PC-9 (cell line): ENCODE measurements at regions not wholly inside any gene's neighbourhood (a gene's known extent, or its start where the extent isn't known, plus 50 kb on each side); places are given as distances from the start of the nearest gene placed in this dataset.

Experiments
- BruUV-seq: library from RNA; stranded (reverse); fragments of 400-500 nt; replicated peaks from 2 replicates; lab custom pipeline; 2021; lab: Mats Ljungman, UMichigan
- CTCF ChIA-PET: fragments of 300-600 bp; sonication (Branson Sonifier 250); formaldehyde crosslinking; loops from one replicate; lab custom pipeline; 2022; ENCODE audit warnings: antibody characterized with exemption; lab: Charles Lee
- POLR2A ChIA-PET: fragments of 300-600 bp; sonication (Branson Sonifier 250); formaldehyde crosslinking; loops from one replicate; lab custom pipeline; 2022; ENCODE audit warnings: antibody characterized with exemption; ENCODE audit not compliant: unreplicated experiment; lab: Charles Lee
- DNase-seq, 2 experiments: peaks; one replicate each; pipeline versions ENCODE4 v3.0.0 to v3.0.0-alpha.2; 2015 to 2022; ENCODE audit warnings: mixed read lengths in 1 of 2
- H2AFZ ChIP-seq: fragments of 200-600 bp; sonication (generic); 2 replicates; pipeline ENCODE4 v1.8.1; 2017; ENCODE audit warnings: antibody characterized with exemption
- H3F3A ChIP-seq: fragments of 200-600 bp; sonication (generic); 2 replicates; pipeline ENCODE4 v1.8.1; 2017; ENCODE audit warnings: antibody characterized with exemption, mild to moderate bottlenecking, low read depth; ENCODE audit not compliant: insufficient read depth
- H3K27ac ChIP-seq: fragments of 200-600 bp; sonication (generic); 2 replicates; pipeline ENCODE4 v1.6.1; 2016; ENCODE audit warnings: mixed run types
- H3K27me3 ChIP-seq: fragments of 200-600 bp; sonication (generic); 2 replicates; pipeline ENCODE4 v1.6.1; 2016; ENCODE audit warnings: low read depth, mixed run types; ENCODE audit not compliant: insufficient read depth
- H3K36me3 ChIP-seq: fragments of 200-600 bp; sonication (generic); 2 replicates; pipeline ENCODE4 v1.6.1; 2016; ENCODE audit warnings: low read depth, mixed run types
- H3K4me1 ChIP-seq: fragments of 200-600 bp; sonication (generic); replicated peaks from 2 replicates; pipeline ENCODE4 v1.6.1; 2016; ENCODE audit warnings: mixed run types; ENCODE audit not compliant: insufficient read depth
- H3K4me2 ChIP-seq: fragments of 200-600 bp; sonication (generic); 2 replicates; pipeline ENCODE4 v1.6.1; 2017; ENCODE audit warnings: mixed run types
- H3K4me3 ChIP-seq: fragments of 200-600 bp; sonication (generic); 2 replicates; pipeline ENCODE4 v1.6.1; 2016; ENCODE audit warnings: mixed run types
- H3K79me2 ChIP-seq: fragments of 200-600 bp; sonication (generic); 2 replicates; pipeline ENCODE4 v1.6.1; 2017; ENCODE audit warnings: low read depth, mixed run types
- H3K9me2 ChIP-seq: fragments of 200-600 bp; sonication (generic); 2 replicates; pipeline ENCODE4 v1.8.1; 2017; ENCODE audit warnings: mild to moderate bottlenecking; ENCODE audit not compliant: insufficient read depth
- H3K9me3 ChIP-seq: fragments of 200-600 bp; sonication (generic); 2 replicates; pipeline ENCODE4 v1.8.1; 2016; ENCODE audit warnings: low read depth; ENCODE audit not compliant: insufficient read depth
- H4K20me1 ChIP-seq: fragments of 200-600 bp; sonication (generic); 2 replicates; pipeline ENCODE4 v1.8.1; 2017; ENCODE audit not compliant: insufficient read depth
- EZH2 ChIP-seq: fragments of 200-600 bp; sonication (generic); IDR thresholded peaks from 2 replicates; pipeline ENCODE4 v1.8.0; 2017; ENCODE audit warnings: antibody characterized with exemption, low read depth
- intact Hi-C: fragments of 100-400 bp; cut with micrococcal nuclease; formaldehyde crosslinking; loops from one replicate; pipeline ENCODE4 v1.10.0; 2022; ENCODE audit not compliant: unreplicated experiment
- TF ChIP-seq, protein P1 (sequence below): fragments of 200-600 bp; sonication (generic); conservative IDR thresholded peaks from 2 replicates; pipeline ENCODE4 v1.6.1; 2017; ENCODE audit warnings: mixed run types, antibody characterized with exemption, mild to moderate bottlenecking, moderate library complexity

DNA sequence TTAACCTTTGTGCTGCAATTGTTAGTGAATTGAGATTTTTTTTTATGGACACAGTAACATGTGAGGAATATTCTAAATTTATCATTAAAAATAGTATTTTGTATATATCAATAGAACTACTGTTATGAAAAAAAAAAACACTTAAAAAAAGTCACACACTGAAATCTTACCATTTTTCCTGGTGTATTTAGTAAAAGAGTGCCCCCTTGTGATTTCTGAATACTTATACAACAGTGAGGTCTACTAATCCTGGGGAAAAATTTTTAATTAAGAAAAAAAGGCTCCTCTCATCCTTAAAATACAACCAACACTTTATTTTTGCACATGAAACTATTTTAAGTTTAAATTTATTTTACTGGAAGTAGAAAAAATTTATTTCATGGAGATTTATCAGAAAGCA, 56.4 kb upstream of the SPOCK3 start:
- CTCF ChIA-PET, result no interaction called here

DNA sequence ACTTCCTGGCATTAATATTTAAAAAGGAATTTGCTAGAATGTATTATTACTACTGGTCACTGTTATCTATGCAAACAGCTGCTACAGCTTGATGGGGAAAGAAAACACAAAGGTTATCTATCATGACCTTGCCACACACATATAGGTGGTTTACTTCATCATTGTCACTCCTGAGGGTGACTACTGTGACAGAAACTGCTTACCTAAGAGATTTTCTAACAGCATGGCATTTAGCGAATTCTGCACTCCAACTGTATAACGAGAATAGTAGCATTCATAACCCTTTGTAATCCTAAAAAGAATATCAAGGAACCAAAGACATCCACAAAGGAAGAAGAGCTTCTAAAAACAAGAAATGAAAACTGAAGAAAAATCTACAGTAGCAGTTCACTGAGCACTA, 74.6 kb upstream of the SPOCK3 start:
- Histone ChIP-seq H3K4me3 (no peak overlapping the region), H3K9me3 (no peaks in the 10 kb centered on the region), H3K9me2 (no peaks in the 10 kb centered on the region), H3K4me2 (no peak overlapping the region), H3K27me3 (no peaks in the 10 kb centered on the region), H3K4me1 (no peaks in the 10 kb centered on the region), H3K79me2 (no peaks in the 10 kb centered on the region), H2AFZ (no peak overlapping the region), H3K36me3 (no peaks in the 10 kb centered on the region), H4K20me1 (no peaks in the 10 kb centered on the region), H3K27ac (no peak overlapping the region), H3F3A (no peaks in the 10 kb centered on the region)
- POLR2A ChIA-PET, result no interaction called here
- no TSS peak for BruUV-seq
- intact Hi-C loops, result no loop called here
- TF ChIP-seq, protein P1, sequence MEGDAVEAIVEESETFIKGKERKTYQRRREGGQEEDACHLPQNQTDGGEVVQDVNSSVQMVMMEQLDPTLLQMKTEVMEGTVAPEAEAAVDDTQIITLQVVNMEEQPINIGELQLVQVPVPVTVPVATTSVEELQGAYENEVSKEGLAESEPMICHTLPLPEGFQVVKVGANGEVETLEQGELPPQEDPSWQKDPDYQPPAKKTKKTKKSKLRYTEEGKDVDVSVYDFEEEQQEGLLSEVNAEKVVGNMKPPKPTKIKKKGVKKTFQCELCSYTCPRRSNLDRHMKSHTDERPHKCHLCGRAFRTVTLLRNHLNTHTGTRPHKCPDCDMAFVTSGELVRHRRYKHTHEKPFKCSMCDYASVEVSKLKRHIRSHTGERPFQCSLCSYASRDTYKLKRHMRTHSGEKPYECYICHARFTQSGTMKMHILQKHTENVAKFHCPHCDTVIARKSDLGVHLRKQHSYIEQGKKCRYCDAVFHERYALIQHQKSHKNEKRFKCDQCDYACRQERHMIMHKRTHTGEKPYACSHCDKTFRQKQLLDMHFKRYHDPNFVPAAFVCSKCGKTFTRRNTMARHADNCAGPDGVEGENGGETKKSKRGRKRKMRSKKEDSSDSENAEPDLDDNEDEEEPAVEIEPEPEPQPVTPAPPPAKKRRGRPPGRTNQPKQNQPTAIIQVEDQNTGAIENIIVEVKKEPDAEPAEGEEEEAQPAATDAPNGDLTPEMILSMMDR, result no peak
- no peak for TF ChIP-seq EZH2
- no peak for DNase-seq
- CTCF ChIA-PET, result no interaction called here

More for the DNA sequence above, 56.4 kb upstream of the SPOCK3 start:
- Histone ChIP-seq H3K36me3 (no peaks in the 10 kb centered on the region), H3K4me1 (no peaks in the 10 kb centered on the region), H3K79me2 (no peaks in the 10 kb centered on the region), H3F3A (no peaks in the 10 kb centered on the region), H3K9me3 (no peaks in the 10 kb centered on the region), H3K4me2 (no peak overlapping the region), H3K27me3 (no peaks in the 10 kb centered on the region), H3K9me2 (no peaks in the 10 kb centered on the region), H3K4me3 (no peak overlapping the region), H2AFZ (no peak overlapping the region), H3K27ac (no peak overlapping the region), H4K20me1 (no peaks in the 10 kb centered on the region)
- no TSS peak for BruUV-seq
- intact Hi-C loops, result loop anchor here (1.0 to 10.0 kb wide), 5 partner anchors 269 to 1798 kb away; no protein-coding TSS in a partner anchor
- DNase-seq, result no peak
- no peak for TF ChIP-seq EZH2
- TF ChIP-seq, protein P1, result peak; percentile 55
- POLR2A ChIA-PET, result no interaction called here

DNA sequence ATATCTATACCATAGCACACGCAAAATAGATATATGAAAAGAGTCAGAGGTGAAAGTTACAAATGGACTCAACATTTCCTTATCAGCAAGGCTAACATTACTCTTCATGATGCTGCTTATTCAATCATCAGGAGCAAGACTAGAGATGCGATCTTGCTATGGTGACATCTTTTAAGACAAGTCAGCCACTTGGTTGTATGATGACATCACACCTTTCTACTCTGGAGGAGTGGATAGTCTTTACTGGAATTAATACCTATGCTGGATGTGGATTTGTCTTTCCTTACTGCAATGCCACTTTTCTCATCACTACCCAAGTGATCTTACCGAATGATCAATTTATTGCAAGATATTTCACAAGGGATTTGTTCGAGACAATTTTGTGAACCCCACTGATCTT, 87.0 kb upstream of the SPOCK3 start:
- Histone ChIP-seq H3K4me1 (no peaks in the 10 kb centered on the region), H3K9me2 (no peaks in the 10 kb centered on the region), H3K4me3 (no peak overlapping the region), H2AFZ (no peak overlapping the region), H3K79me2 (no peaks in the 10 kb centered on the region), H3F3A (no peaks in the 10 kb centered on the region), H4K20me1 (no peaks in the 10 kb centered on the region), H3K27me3 (no peaks in the 10 kb centered on the region), H3K36me3 (no peaks in the 10 kb centered on the region), H3K4me2 (no peak overlapping the region), H3K9me3 (no peaks in the 10 kb centered on the region), H3K27ac (no peak overlapping the region)
- no peak for DNase-seq
- intact Hi-C loops, result no loop called here
- POLR2A ChIA-PET, result no interaction called here
- no peak for TF ChIP-seq EZH2
- TF ChIP-seq, protein P1, result no peak
- BruUV-seq, result no TSS peak
- CTCF ChIA-PET, result no interaction called here
